ENCODE measurements at regions not wholly inside any gene's neighbourhood (a gene's known extent, or its start where the extent isn't known, plus 50 kb on each side); places are given as distances from the start of the nearest gene placed in this dataset.

DNA sequence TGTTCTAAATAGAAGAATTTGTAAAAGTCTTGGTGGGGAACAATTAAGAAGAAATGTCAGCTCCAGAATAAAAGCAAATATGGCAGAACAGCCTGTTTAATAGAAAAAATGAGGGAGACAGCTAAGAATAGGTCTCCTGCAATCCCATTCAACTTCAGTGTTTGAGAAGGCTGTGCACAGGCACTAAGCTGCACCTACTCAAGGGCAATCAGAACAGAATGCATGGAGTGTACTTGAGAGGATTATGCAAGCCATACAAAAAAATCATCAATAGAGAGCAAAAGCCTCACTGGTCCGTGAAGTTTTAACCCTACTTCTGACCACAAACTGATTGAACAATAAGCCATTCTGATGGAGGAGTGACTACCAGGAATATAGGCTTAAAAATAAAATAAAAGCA is 690.7 kb upstream of the PCDH15 start:
- TF ChIP-seq, protein P1, sequence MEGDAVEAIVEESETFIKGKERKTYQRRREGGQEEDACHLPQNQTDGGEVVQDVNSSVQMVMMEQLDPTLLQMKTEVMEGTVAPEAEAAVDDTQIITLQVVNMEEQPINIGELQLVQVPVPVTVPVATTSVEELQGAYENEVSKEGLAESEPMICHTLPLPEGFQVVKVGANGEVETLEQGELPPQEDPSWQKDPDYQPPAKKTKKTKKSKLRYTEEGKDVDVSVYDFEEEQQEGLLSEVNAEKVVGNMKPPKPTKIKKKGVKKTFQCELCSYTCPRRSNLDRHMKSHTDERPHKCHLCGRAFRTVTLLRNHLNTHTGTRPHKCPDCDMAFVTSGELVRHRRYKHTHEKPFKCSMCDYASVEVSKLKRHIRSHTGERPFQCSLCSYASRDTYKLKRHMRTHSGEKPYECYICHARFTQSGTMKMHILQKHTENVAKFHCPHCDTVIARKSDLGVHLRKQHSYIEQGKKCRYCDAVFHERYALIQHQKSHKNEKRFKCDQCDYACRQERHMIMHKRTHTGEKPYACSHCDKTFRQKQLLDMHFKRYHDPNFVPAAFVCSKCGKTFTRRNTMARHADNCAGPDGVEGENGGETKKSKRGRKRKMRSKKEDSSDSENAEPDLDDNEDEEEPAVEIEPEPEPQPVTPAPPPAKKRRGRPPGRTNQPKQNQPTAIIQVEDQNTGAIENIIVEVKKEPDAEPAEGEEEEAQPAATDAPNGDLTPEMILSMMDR (IDR thresholded peaks at IDR 0.05; ENCODE audit: insufficient read depth, low read depth, low read length) = no peak
- TF ChIP-seq EZH2 (IDR thresholded peaks at IDR 0.05; ENCODE audit: insufficient read depth, low read length) = no peak

Data from astrocyte (in vitro differentiated cells and primary cell).